ENCODE measurements at regions not wholly inside any gene's neighbourhood (a gene's known extent, or its start where the extent isn't known, plus 50 kb on each side); places are given as distances from the start of the nearest gene placed in this dataset.

DNA sequence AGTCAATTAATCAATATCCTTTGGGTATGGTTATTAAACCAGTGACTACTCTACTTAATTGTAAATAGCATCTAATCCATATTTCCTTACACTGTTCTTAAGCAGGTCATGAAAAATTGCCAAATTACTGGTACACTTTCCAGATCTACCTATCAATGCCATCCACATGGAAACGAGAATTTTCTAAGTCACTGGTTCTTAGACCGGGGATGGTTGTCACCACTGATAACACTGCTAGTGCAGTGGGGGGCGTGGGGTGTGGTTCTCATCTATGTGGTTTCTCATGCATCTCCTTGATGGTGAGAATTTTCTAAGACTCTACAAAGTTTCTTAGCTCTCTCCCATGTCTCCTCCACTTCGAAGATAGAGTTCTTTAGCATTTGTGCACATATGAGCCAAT lies 63.7 kb upstream of the COG2 start:
- no peak overlapping the region for H3K4me3 ChIP-seq (ENCODE audit: low read depth, low read length)
- DNase-seq (ENCODE audit: low read depth): no peak
- no peak for TF ChIP-seq POLR2A (IDR thresholded peaks at IDR 0.05; ENCODE audit: extremely low read depth, insufficient read length)
- TF ChIP-seq, protein P1, sequence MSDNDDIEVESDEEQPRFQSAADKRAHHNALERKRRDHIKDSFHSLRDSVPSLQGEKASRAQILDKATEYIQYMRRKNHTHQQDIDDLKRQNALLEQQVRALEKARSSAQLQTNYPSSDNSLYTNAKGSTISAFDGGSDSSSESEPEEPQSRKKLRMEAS (IDR thresholded peaks at IDR 0.05; ENCODE audit: low read depth, low read length): no peak
- TF ChIP-seq, protein P2, sequence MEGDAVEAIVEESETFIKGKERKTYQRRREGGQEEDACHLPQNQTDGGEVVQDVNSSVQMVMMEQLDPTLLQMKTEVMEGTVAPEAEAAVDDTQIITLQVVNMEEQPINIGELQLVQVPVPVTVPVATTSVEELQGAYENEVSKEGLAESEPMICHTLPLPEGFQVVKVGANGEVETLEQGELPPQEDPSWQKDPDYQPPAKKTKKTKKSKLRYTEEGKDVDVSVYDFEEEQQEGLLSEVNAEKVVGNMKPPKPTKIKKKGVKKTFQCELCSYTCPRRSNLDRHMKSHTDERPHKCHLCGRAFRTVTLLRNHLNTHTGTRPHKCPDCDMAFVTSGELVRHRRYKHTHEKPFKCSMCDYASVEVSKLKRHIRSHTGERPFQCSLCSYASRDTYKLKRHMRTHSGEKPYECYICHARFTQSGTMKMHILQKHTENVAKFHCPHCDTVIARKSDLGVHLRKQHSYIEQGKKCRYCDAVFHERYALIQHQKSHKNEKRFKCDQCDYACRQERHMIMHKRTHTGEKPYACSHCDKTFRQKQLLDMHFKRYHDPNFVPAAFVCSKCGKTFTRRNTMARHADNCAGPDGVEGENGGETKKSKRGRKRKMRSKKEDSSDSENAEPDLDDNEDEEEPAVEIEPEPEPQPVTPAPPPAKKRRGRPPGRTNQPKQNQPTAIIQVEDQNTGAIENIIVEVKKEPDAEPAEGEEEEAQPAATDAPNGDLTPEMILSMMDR (IDR thresholded peaks at IDR 0.05; ENCODE audit: low read depth, low read length): no peak
- no peak for TF ChIP-seq MYC (IDR thresholded peaks at IDR 0.05; ENCODE audit: low read depth, low read length)

DNA sequence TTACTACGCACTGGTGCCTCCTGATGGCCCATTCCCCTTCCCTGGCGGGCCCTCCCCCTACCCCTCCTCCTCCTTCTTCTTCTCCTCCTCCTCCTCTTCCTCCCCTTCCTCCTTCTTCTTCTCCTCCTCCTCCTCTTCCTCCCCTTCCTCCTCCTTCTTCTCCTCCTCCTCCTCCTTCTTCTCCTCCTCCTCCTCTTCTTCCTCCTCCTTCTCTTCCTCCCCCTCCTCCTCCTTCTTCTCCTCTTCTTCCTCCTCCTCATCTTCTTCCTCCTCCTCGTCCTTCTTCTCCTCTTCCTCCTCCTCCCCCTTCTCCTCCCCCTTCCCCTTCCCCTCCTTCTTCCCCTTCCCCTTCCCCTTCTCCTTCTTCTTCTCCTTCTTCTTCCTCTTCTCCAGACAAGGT lies 64.7 kb upstream of the COG2 start:
- no peak for DNase-seq (ENCODE audit: low read depth)
- H3K4me3 ChIP-seq (ENCODE audit: low read depth, low read length): no peak overlapping the region
- TF ChIP-seq, protein P2 (IDR thresholded peaks at IDR 0.05; ENCODE audit: low read depth, low read length): no peak
- TF ChIP-seq, protein P1 (IDR thresholded peaks at IDR 0.05; ENCODE audit: low read depth, low read length): no peak
- TF ChIP-seq POLR2A (IDR thresholded peaks at IDR 0.05; ENCODE audit: extremely low read depth, insufficient read length) (no peak), MYC (IDR thresholded peaks at IDR 0.05; ENCODE audit: low read depth, low read length) (no peak)

DNA sequence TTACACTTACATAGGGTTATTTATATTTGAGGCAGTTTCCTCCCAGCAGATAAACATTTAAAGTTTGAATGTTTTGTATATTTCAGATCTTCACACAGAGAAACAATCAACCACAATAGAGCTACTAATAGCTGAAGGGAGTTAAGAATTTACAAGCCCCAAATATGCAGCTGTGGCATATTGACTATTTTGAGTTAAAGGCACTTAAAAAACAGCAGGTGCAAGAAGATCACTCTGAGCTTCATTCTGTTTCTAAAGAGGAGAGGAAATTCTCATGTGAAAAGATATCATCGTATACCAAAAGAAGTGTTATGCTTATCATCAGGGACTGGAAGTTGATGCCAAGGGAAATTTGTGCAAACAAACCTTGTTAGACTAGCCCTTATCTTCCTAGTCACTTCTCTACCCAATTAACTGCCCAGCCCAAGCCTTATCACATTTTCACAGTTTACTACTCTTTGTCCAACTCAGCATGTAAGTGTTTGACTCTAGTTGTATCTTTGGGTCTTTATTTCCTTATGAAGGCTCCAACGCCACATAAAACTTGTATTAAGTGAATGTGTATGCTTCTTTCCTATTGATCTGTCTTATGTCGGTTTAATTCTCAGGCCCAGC lies 66.3 kb upstream of the COG2 start:
- no peak for DNase-seq (ENCODE audit: low read depth)
- H3K4me3 ChIP-seq (ENCODE audit: low read depth, low read length): no peak overlapping the region
- TF ChIP-seq MYC (IDR thresholded peaks at IDR 0.05; ENCODE audit: low read depth, low read length): no peak
- TF ChIP-seq, protein P1 (IDR thresholded peaks at IDR 0.05; ENCODE audit: low read depth, low read length): no peak
- no peak for TF ChIP-seq POLR2A (IDR thresholded peaks at IDR 0.05; ENCODE audit: extremely low read depth, insufficient read length)
- TF ChIP-seq, protein P2 (IDR thresholded peaks at IDR 0.05; ENCODE audit: low read depth, low read length): no peak

DNA sequence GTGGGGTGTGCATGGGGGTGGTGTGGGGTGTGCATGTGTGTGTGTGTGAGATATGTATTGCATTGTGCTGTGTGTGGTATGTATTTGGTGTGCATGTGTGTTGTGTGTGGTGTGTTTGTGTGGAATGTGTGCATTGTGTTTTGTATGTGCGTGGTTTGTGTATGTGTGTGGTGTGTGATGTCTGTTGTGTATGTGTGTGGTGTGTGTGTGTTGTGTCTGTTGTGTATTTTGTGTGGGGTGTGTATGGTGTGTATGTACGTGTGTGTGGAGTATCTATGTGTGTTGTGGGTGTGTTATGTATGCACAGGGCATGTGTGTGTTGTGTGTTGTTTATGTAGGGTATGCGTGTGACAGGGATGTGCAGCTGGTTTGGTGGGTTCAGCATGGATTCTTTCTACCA lies 67.8 kb upstream of the COG2 start:
- H3K4me3 ChIP-seq (ENCODE audit: low read depth, low read length): no peak overlapping the region
- no peak for DNase-seq (ENCODE audit: low read depth)
- TF ChIP-seq, protein P1 (IDR thresholded peaks at IDR 0.05; ENCODE audit: low read depth, low read length): no peak
- TF ChIP-seq POLR2A (IDR thresholded peaks at IDR 0.05; ENCODE audit: extremely low read depth, insufficient read length) (no peak), MYC (IDR thresholded peaks at IDR 0.05; ENCODE audit: low read depth, low read length) (no peak)
- TF ChIP-seq, protein P2 (IDR thresholded peaks at IDR 0.05; ENCODE audit: low read depth, low read length): no peak

DNA sequence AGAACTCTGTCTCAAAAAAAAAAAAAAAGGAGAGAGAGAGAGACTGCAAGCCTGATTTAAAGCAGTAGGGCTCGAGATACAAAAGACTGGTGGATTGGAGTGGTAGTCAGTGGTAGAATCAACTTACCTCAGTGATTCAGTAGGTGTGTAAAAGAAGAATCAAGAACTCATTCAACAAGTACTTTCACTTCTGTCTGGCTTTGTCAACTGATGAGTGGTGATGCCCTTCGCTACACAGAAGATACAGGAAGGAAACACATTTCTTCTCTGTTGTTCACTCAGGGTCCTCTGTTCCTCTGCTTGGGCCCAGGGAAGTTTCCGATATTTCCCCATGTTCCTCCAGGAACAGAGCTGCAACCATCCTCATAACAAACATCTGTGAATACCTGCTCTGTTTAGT lies 68.6 kb upstream of the COG2 start:
- no peak for DNase-seq (ENCODE audit: low read depth)
- TF ChIP-seq, protein P2 (IDR thresholded peaks at IDR 0.05; ENCODE audit: low read depth, low read length): no peak
- TF ChIP-seq POLR2A (IDR thresholded peaks at IDR 0.05; ENCODE audit: extremely low read depth, insufficient read length) (no peak), MYC (IDR thresholded peaks at IDR 0.05; ENCODE audit: low read depth, low read length) (no peak)
- TF ChIP-seq, protein P1 (IDR thresholded peaks at IDR 0.05; ENCODE audit: low read depth, low read length): no peak
- no peak overlapping the region for H3K4me3 ChIP-seq (ENCODE audit: low read depth, low read length)
